K562 (cell line): ENCODE measurements at regions not wholly inside any gene's neighbourhood (a gene's known extent, or its start where the extent isn't known, plus 50 kb on each side); places are given as distances from the start of the nearest gene placed in this dataset.

Source experiments
- ATAC-seq: fragments of 200-7000 bp; cut with Tn5 transposase; 3 replicates; pipeline ENCODE4 v1.9.1; 2020; ENCODE audit warnings: moderate library complexity
- BruUV-seq: library from RNA; stranded (reverse); fragments of 400-500 nt; replicated peaks from 2 replicates; lab custom pipeline; 2021; lab: Mats Ljungman, UMichigan
- CTCF ChIA-PET: fragments of 300-600 bp; formaldehyde crosslinking; extraction: SDS; loops from one replicate; lab custom pipeline; 2021; ENCODE audit warnings: low intra/inter-chr PET ratio; lab: Yijun Ruan, JAX
- POLR2A ChIA-PET: fragments of 300-600, 350-650 bp; sonication (Branson Sonifier 250); formaldehyde crosslinking; extraction: SDS; loops from one replicate; lab custom pipeline; 2021; ENCODE audit warnings: antibody characterized with exemption, inconsistent platforms; lab: Yijun Ruan, JAX
- DNase-seq, 4 experiments: peaks; one replicate each; pipeline versions ENCODE4 v3.0.0 to v3.0.0-alpha.2; 2011 to 2018; ENCODE audit warnings: low spot score in 3 of 4, mixed read lengths in 3 of 4; ENCODE audit errors: extremely low read depth in 1 of 4
- FAIRE-seq: peaks from 2 replicates; lab custom pipeline; 2011; peaks lifted over from hg19 to GRCh38; lab: Jason Lieb, UNC
- H2AFZ ChIP-seq: 2 replicates; pipeline ENCODE4 v1.6.0; 2011; ENCODE audit warnings: low read depth, low read length, control low read depth, inconsistent platforms
- H3K27ac ChIP-seq: fragments of 200-600 bp; 3 replicates; pipeline ENCODE4 v1.8.0; 2011; ENCODE audit warnings: low read depth, mild to moderate bottlenecking, control low read depth, inconsistent platforms, low read length, moderate library complexity, mixed read lengths; ENCODE audit errors: extremely low read depth
- H3K27me3 ChIP-seq, 2 experiments: fragments of 300-600 bp in 1 of 2; 2 replicates in 1 of 2; 3 replicates in 1 of 2; pipeline versions ENCODE4 v1.6.0 to v1.8.0; 2011; ENCODE audit warnings: inconsistent platforms in 2 of 2, low read length in 2 of 2, mild to moderate bottlenecking in 1 of 2, mixed read lengths in 1 of 2, moderate library complexity in 1 of 2; ENCODE audit not compliant: control insufficient read depth in 2 of 2, insufficient read depth in 2 of 2
- H3K36me3 ChIP-seq: fragments of 300-600 bp; 3 replicates; pipeline ENCODE4 v1.8.0; 2011; ENCODE audit warnings: mild to moderate bottlenecking, low read length, inconsistent platforms; ENCODE audit not compliant: control insufficient read depth, insufficient read depth
- H3K4me1 ChIP-seq, 2 experiments: fragments of 200-600 bp in 1 of 2; replicated peaks in 1 of 2; 2 replicates in 1 of 2; 3 replicates in 1 of 2; pipeline versions ENCODE4 v1.5.1 to v1.8.0; 2011; ENCODE audit warnings: inconsistent platforms in 2 of 2, low read length in 2 of 2, mild to moderate bottlenecking in 1 of 2, mixed read lengths in 1 of 2, moderate library complexity in 1 of 2; ENCODE audit not compliant: control insufficient read depth in 2 of 2, insufficient read depth in 2 of 2
- H3K4me2 ChIP-seq: 2 replicates; pipeline ENCODE4 v1.6.1; 2011; ENCODE audit warnings: low read length, control low read depth, inconsistent platforms, mixed read lengths; ENCODE audit not compliant: insufficient read depth
- H3K4me3 ChIP-seq: fragments of 200-600 bp; sonication (generic), shearing (Covaris generic); 2 replicates; pipeline ENCODE4 v1.5.1; 2016; ENCODE audit warnings: control low read depth, inconsistent platforms
- H3K79me2 ChIP-seq: fragments of 200-600 bp; 3 replicates; pipeline ENCODE4 v1.8.0; 2011; ENCODE audit warnings: low read length, inconsistent platforms; ENCODE audit not compliant: control insufficient read depth, insufficient read depth
- H3K9ac ChIP-seq, 2 experiments: 2 replicates each; pipeline versions ENCODE4 v1.6.0 to v1.6.1; 2011; ENCODE audit warnings: low read depth in 2 of 2, low read length in 2 of 2, control low read depth in 1 of 2, inconsistent platforms in 1 of 2, mild to moderate bottlenecking in 1 of 2, mixed read lengths in 1 of 2; ENCODE audit not compliant: insufficient read depth in 1 of 2
- H3K9me1 ChIP-seq: one replicate; pipeline ENCODE4 v1.6.0; 2011; ENCODE audit warnings: inconsistent platforms, mild to moderate bottlenecking, low read length, moderate library complexity; ENCODE audit not compliant: control insufficient read depth, insufficient read depth
- H3K9me3 ChIP-seq: replicated peaks from 2 replicates; pipeline ENCODE4 v1.5.1; 2011; ENCODE audit warnings: low read depth, low read length, inconsistent platforms; ENCODE audit not compliant: control insufficient read depth, insufficient read depth
- H4K20me1 ChIP-seq: replicated peaks from 2 replicates; pipeline ENCODE4 v1.6.1; 2011; ENCODE audit warnings: low read length, inconsistent platforms, mixed read lengths; ENCODE audit not compliant: control insufficient read depth, insufficient read depth
- ATF1 ChIP-seq, 2 experiments: fragments of 450-650 bp in 1 of 2; IDR thresholded peaks; 2 replicates each; pipeline ENCODE4 v1.6.1; 2016; ENCODE audit warnings: missing compliant biosample characterization in 1 of 2, missing genetic modification characterization in 1 of 2
- BRF1 ChIP-seq: IDR thresholded peaks from 3 replicates; pipeline ENCODE4 v1.6.1; 2011; ENCODE audit warnings: borderline replicate concordance, mild to moderate bottlenecking; ENCODE audit not compliant: insufficient read length; ENCODE audit errors: extremely low read depth
- CEBPB ChIP-seq: fragments of 450-650 bp; IDR thresholded peaks from 2 replicates; pipeline ENCODE4 v1.6.1; 2016; ENCODE audit warnings: missing genetic modification characterization, missing compliant biosample characterization
- CHD2 ChIP-seq: IDR thresholded peaks from 2 replicates; pipeline ENCODE4 v1.6.1; 2011; ENCODE audit warnings: low read depth, low read length
- CXXC5 ChIP-seq: fragments of 250-450 bp; sonication (Bioruptor Pico); IDR thresholded peaks from 2 replicates; pipeline ENCODE4 v1.8.0; 2022; ENCODE audit warnings: inconsistent platforms, mild to moderate bottlenecking, moderate library complexity
- E2F3 ChIP-seq: fragments of 250-450 bp; sonication (Bioruptor Pico); IDR thresholded peaks from 2 replicates; pipeline ENCODE4 v1.4.0; 2020; ENCODE audit warnings: mild to moderate bottlenecking
- FOS ChIP-seq: IDR thresholded peaks from 3 replicates; pipeline ENCODE4 v1.6.1; 2011; ENCODE audit not compliant: insufficient read length; ENCODE audit errors: extremely low read depth
- ILF3 ChIP-seq: fragments of 450-650 bp; IDR thresholded peaks from 2 replicates; pipeline ENCODE4 v1.6.1; 2018; ENCODE audit warnings: antibody characterized with exemption, mild to moderate bottlenecking, moderate library complexity, borderline replicate concordance
- RFX5 ChIP-seq: IDR thresholded peaks from 2 replicates; pipeline ENCODE4 v1.6.1; 2011; ENCODE audit warnings: low read depth, mild to moderate bottlenecking, improper control_type of control experiment, low read length
- SMAD4 ChIP-seq: fragments of 250-450 bp; sonication (Bioruptor Pico); conservative IDR thresholded peaks from 2 replicates; pipeline ENCODE4 v1.8.0; 2021; ENCODE audit warnings: inconsistent platforms, mild to moderate bottlenecking, moderate library complexity
- ZBTB9 ChIP-seq: fragments of 450-650 bp; formaldehyde crosslinking; IDR thresholded peaks from 2 replicates; pipeline ENCODE4 v1.4.0; 2020; ENCODE audit warnings: mild to moderate bottlenecking, moderate library complexity
- ZFP30 ChIP-seq: fragments of 250-450 bp; sonication (Bioruptor Pico); IDR thresholded peaks from 2 replicates; pipeline ENCODE4 v1.8.0; 2022; ENCODE audit warnings: moderate library complexity, mild to moderate bottlenecking, inconsistent platforms, borderline replicate concordance
- ZNF121 ChIP-seq: sonication (generic); formaldehyde crosslinking; conservative IDR thresholded peaks from 2 replicates; pipeline ENCODE4 v1.8.0; 2022; ENCODE audit warnings: missing genetic modification reagents
- ZNF212 ChIP-seq: fragments of 450-650 bp; formaldehyde crosslinking; IDR thresholded peaks from 2 replicates; pipeline ENCODE4 v1.4.0; 2020; ENCODE audit warnings: mild to moderate bottlenecking
- WGBS: fragments of 100-300 bp; shearing (Covaris generic); methylation state at CpG from one replicate; pipeline ENCODE4 v1.1.6; 2016; ENCODE audit warnings: low coverage, mixed read lengths; ENCODE audit not compliant: insufficient coverage; ENCODE audit errors: missing lambda C conversion rate; 5-methylcytosine and 5-hydroxymethylcytosine counted together
- in situ Hi-C: fragments of 300-500 bp; cut with MboI; formaldehyde crosslinking; loops from 4 replicates; pipeline ENCODE4 v1.15.0; 2018; ENCODE audit warnings: inconsistent platforms, mixed read lengths
- intact Hi-C: fragments of 100-400 bp; cut with micrococcal nuclease; formaldehyde crosslinking; loops from 2 replicates; pipeline ENCODE4 v1.14.2; 2022
- TF ChIP-seq, protein P1 (sequence below): fragments of 450-650 bp; formaldehyde crosslinking; IDR thresholded peaks from 2 replicates; pipeline ENCODE4 v1.4.0; 2020; ENCODE audit warnings: mild to moderate bottlenecking, moderate library complexity
- TF ChIP-seq, protein P2 (sequence below), 2 experiments: IDR thresholded peaks in 1 of 2; conservative IDR thresholded peaks in 1 of 2; 2 replicates each; pipeline ENCODE4 v1.6.1; 2016; ENCODE audit warnings: low read depth in 2 of 2, mild to moderate bottlenecking in 1 of 2, missing compliant biosample characterization in 1 of 2, missing genetic modification characterization in 1 of 2, moderate library complexity in 1 of 2

GRCh38 chr5:5026409-5026785 lies 113.7 kb upstream of the ADAMTS16 start:
- Histone ChIP-seq H3K4me3 (no peak overlapping the region), H3K9ac (no peak overlapping the region), H3K9me3 (no peaks in the 10 kb centered on the region), H2AFZ (peak overlapping the region; percentile 80; the same call in 1 of the 2 replicates), H3K4me2 (peak overlapping the region; percentile 81; the same call in 1 of the 2 replicates), H3K27ac (no peak overlapping the region), H3K9me1 (no peaks in the 10 kb centered on the region), H3K79me2 (no peaks in the 10 kb centered on the region), H3K4me1 (no peaks in the 10 kb centered on the region), H3K36me3 (no peaks in the 10 kb centered on the region), H3K27me3 (no peaks in the 10 kb centered on the region), H4K20me1 (no peaks in the 10 kb centered on the region)
- WGBS: 5% methylated on average over 4 of the region's 4 CpGs
- ATAC-seq (no peak; the same call in 2 of the 3 replicates), DNase-seq (no peak), FAIRE-seq (no peak)
- intact Hi-C loops (no loop called here), in situ Hi-C loops (no loop called here)
- TF ChIP-seq RFX5 (no peak), ZNF212 (CRISPR knock-in tag) (no peak), CXXC5 (no peak), CEBPB (tag) (no peak), ILF3 (no peak), ATF1 (CRISPR knock-in tag; IDR thresholded peaks at IDR 0.05) (no peak), ATF1 (tag; IDR thresholded peaks at IDR 0.05) (no peak), ZBTB9 (CRISPR knock-in tag) (no peak), ZNF121 (CRISPR knock-in tag) (no peak), BRF1 (no peak), FOS (no peak), E2F3 (no peak), CHD2 (no peak), ZFP30 (no peak), SMAD4 (CRISPR knock-in tag) (no peak)
- TF ChIP-seq, protein P1, sequence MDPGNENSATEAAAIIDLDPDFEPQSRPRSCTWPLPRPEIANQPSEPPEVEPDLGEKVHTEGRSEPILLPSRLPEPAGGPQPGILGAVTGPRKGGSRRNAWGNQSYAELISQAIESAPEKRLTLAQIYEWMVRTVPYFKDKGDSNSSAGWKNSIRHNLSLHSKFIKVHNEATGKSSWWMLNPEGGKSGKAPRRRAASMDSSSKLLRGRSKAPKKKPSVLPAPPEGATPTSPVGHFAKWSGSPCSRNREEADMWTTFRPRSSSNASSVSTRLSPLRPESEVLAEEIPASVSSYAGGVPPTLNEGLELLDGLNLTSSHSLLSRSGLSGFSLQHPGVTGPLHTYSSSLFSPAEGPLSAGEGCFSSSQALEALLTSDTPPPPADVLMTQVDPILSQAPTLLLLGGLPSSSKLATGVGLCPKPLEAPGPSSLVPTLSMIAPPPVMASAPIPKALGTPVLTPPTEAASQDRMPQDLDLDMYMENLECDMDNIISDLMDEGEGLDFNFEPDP (CRISPR knock-in tag): no peak
- TF ChIP-seq, protein P2, sequence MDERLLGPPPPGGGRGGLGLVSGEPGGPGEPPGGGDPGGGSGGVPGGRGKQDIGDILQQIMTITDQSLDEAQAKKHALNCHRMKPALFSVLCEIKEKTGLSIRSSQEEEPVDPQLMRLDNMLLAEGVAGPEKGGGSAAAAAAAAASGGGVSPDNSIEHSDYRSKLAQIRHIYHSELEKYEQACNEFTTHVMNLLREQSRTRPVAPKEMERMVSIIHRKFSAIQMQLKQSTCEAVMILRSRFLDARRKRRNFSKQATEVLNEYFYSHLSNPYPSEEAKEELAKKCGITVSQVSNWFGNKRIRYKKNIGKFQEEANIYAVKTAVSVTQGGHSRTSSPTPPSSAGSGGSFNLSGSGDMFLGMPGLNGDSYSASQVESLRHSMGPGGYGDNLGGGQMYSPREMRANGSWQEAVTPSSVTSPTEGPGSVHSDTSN (CRISPR knock-in tag; IDR thresholded peaks at IDR 0.05; ENCODE audit: low read depth): no peak
- TF ChIP-seq, protein P2 (tag; conservative IDR thresholded peaks at IDR 0.05; ENCODE audit: low read depth): no peak
- POLR2A ChIA-PET: no interaction called here
- no TSS peak for BruUV-seq
- CTCF ChIA-PET: no interaction called here
